HepG2 (cell line): ENCODE measurements at regions not wholly inside any gene's neighbourhood (a gene's known extent, or its start where the extent isn't known, plus 50 kb on each side); places are given as distances from the start of the nearest gene placed in this dataset.

Experiments used
- ADNP ChIP-seq: sonication (generic); formaldehyde crosslinking; IDR thresholded peaks from 2 replicates; pipeline ENCODE4 v1.4.0; 2020; ENCODE audit warnings: missing genetic modification reagents
- ATF2 ChIP-seq: sonication (generic); formaldehyde crosslinking; IDR thresholded peaks from 2 replicates; pipeline ENCODE4 v1.4.0; 2020; ENCODE audit warnings: missing genetic modification reagents
- ATF5 ChIP-seq: sonication (generic); formaldehyde crosslinking; IDR thresholded peaks from 2 replicates; pipeline ENCODE4 v1.4.0; 2020; ENCODE audit warnings: mild to moderate bottlenecking, low read depth, missing genetic modification reagents
- CBX2 ChIP-seq, 2 experiments: fragments of 200-600 bp in 1 of 2; sonication (generic); formaldehyde crosslinking in 1 of 2; IDR thresholded peaks; 2 replicates each; pipeline versions ENCODE4 v1.7.0 to v1.8.1; 2018 to 2022; ENCODE audit warnings: low read depth in 2 of 2, low read length in 1 of 2, mild to moderate bottlenecking in 1 of 2, missing genetic modification reagents in 1 of 2
- CTCF ChIP-seq: sonication (generic); formaldehyde crosslinking; IDR thresholded peaks from 2 replicates; pipeline ENCODE4 v1.5.0; 2020; ENCODE audit warnings: mild to moderate bottlenecking, missing genetic modification reagents, moderate library complexity
- MXI1 ChIP-seq: IDR thresholded peaks from 3 replicates; pipeline ENCODE4 v1.6.1; 2012; ENCODE audit warnings: low read depth, low read length, inconsistent platforms, borderline replicate concordance
- NFYB ChIP-seq: sonication (generic); formaldehyde crosslinking; IDR thresholded peaks from 2 replicates; pipeline ENCODE4 v1.4.0; 2020; ENCODE audit warnings: missing genetic modification reagents
- TAF15 ChIP-seq: fragments of 200-400 bp; formaldehyde crosslinking; IDR thresholded peaks from one replicate; pipeline ENCODE4 v1.6.1; 2018; ENCODE audit warnings: mild to moderate bottlenecking, low read depth, low read length; ENCODE audit not compliant: poor library complexity, severe bottlenecking
- TEF ChIP-seq: sonication (generic); formaldehyde crosslinking; IDR thresholded peaks from 2 replicates; pipeline ENCODE4 v1.5.0; 2020; ENCODE audit warnings: missing genetic modification reagents
- U2AF1 ChIP-seq: fragments of 200-400 bp; formaldehyde crosslinking; optimal IDR thresholded peaks from 2 replicates; pipeline ENCODE3; 2017; ENCODE audit warnings: mild to moderate bottlenecking, low read depth, low read length

- TF ChIP-seq ATF5 (CRISPR knock-in tag) (no peak), ADNP (CRISPR knock-in tag) (no peak), CTCF (no peak), MXI1 (no peak), TAF15 (no peak), CBX2 (IDR thresholded peaks at IDR 0.05; ENCODE audit: low read depth, low read length) (no peak), CBX2 (CRISPR knock-in tag; IDR thresholded peaks at IDR 0.05; ENCODE audit: low read depth) (no peak), TEF (CRISPR knock-in tag) (no peak), NFYB (CRISPR knock-in tag) (no peak), ATF2 (no peak), U2AF1 (no peak)
Observed at GRCh38 chr11:126132319-126132718, 69.7 kb upstream of the CDON start.
